ENCODE measurements at regions not wholly inside any gene's neighbourhood (a gene's known extent, or its start where the extent isn't known, plus 50 kb on each side); places are given as distances from the start of the nearest gene placed in this dataset.
"Not testable (repeated sequence)": the region's sequence is repeated elsewhere in the genome, so short reads cannot be mapped to it uniquely, and the experiment has no call there.

DNA sequence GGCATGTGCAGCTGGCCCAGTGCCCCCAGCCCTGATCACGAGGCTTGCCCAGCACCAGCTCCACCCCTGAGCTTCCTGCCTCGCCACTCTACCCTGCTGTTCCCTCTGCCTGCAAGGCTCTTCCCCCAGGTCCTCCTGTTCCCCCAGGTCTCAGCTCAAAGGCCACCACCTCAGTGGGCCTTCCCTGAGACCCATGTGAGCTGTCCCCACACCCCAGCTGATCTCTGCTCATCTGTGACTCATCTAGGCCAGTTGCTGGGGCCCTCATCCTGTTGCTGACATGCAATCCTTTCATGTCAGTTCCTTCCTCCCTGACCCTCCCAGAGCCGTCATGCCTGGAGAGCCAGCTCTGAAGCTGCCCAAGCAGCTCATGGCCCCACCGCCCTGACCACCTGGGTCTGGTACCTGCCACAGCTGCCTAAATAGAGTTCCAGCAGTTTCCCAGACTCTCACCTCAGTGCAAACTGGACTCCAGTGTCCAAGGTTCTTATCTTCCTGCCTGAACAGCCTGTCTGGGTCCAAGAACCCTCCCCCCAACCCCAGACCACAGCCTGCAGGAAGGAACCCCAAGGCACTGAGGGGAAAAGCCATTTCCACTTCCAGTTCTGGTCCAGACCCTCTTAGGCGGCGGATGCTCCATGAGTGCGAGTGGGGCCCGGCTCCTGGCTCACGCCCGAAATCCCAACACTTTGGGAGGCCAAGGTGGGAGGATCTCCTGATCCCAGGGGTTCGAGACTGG is 116.6 kb upstream of the IQSEC1 start:
- no peak overlapping the region for H3K4me3 ChIP-seq (ENCODE audit: low read depth, low read length)
- TF ChIP-seq, protein P1, sequence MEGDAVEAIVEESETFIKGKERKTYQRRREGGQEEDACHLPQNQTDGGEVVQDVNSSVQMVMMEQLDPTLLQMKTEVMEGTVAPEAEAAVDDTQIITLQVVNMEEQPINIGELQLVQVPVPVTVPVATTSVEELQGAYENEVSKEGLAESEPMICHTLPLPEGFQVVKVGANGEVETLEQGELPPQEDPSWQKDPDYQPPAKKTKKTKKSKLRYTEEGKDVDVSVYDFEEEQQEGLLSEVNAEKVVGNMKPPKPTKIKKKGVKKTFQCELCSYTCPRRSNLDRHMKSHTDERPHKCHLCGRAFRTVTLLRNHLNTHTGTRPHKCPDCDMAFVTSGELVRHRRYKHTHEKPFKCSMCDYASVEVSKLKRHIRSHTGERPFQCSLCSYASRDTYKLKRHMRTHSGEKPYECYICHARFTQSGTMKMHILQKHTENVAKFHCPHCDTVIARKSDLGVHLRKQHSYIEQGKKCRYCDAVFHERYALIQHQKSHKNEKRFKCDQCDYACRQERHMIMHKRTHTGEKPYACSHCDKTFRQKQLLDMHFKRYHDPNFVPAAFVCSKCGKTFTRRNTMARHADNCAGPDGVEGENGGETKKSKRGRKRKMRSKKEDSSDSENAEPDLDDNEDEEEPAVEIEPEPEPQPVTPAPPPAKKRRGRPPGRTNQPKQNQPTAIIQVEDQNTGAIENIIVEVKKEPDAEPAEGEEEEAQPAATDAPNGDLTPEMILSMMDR (IDR thresholded peaks at IDR 0.05; ENCODE audit: insufficient read depth, low read length) = no peak
- DNase-seq (ENCODE audit: low read depth) = peak; percentile 8

DNA sequence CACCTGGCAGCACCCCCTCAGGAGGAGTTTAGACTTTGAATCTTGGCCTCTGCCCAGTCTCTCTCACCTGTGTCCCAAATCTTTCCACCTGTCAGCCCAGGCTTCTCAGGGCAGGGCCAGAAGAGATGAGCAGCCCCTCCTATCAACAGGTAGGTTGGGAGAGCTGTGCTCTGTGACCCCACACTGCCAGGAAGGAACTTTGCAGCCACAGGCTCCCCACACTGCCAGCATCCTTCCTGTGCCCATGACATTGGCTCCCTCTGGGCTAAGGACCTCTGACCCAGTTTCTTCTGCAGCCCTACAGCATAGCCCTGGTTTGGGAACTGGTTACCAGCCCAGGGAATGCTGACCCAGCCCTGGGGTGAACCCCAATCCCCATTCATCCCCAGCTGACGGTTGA is 115.7 kb upstream of the IQSEC1 start:
- no peak overlapping the region for H3K4me3 ChIP-seq (ENCODE audit: low read depth, low read length)
- DNase-seq (ENCODE audit: low read depth) = no peak
- TF ChIP-seq, protein P1 (IDR thresholded peaks at IDR 0.05; ENCODE audit: insufficient read depth, low read length) = no peak

GRCh38 chr3:13188181-13188779 is 115.1 kb upstream of the IQSEC1 start:
- DNase-seq (ENCODE audit: low read depth) = no peak

GRCh38 chr3:13187593-13187992 is 114.4 kb upstream of the IQSEC1 start:
- H3K4me3 ChIP-seq (ENCODE audit: low read depth, low read length) = no peak overlapping the region
- DNase-seq (ENCODE audit: low read depth) = no peak
- TF ChIP-seq, protein P1 (IDR thresholded peaks at IDR 0.05; ENCODE audit: insufficient read depth, low read length) = no peak

More at GRCh38 chr3:13188181-13188779, 115.1 kb upstream of the IQSEC1 start:
- H3K4me3 ChIP-seq (ENCODE audit: low read depth, low read length) = no peak overlapping the region
- TF ChIP-seq, protein P1 (IDR thresholded peaks at IDR 0.05; ENCODE audit: insufficient read depth, low read length) = no peak

- no peak for DNase-seq (ENCODE audit: low read depth)
- TF ChIP-seq, protein P1 (IDR thresholded peaks at IDR 0.05; ENCODE audit: insufficient read depth, low read length) = no peak
- H3K4me3 ChIP-seq (ENCODE audit: low read depth, low read length) = no peak overlapping the region
Measured at GRCh38 chr3:13186435-13186815, 113.2 kb upstream of the IQSEC1 start.

DNA sequence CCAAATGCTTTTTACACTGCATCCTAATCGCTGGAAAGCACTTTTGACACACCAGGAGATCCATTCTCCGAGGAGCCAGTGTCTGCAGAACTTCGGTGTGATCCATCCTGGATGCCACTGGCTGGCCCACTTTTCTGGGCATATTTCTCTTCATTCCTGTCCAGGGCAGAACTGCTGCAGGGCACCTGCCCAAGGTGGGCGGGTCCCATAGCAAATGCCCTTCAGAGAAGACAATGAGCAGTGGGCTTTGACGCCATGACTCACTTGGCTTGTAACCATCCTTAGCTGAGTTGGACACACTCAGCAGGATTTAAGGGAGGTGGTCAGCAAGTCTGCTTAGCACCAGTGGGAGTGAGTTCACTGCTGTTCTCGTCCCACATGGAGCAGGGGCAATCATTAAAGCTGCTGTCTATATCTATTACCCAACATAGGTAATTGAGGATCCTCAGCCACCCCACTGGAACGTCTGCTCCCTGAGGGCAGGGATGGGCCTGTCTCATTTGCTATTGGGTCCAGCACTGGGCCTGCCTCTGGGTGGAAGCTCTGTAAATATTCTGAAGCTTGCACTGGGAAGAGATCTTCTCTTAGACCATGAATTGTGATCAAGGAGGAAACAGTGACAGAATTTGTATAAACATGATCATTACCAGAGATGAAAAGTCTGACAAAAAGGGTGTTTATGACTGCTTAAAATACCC is 112.7 kb upstream of the IQSEC1 start:
- no peak overlapping the region for H3K4me3 ChIP-seq (ENCODE audit: low read depth, low read length)
- TF ChIP-seq, protein P1 (IDR thresholded peaks at IDR 0.05; ENCODE audit: insufficient read depth, low read length) = no peak
- no peak for DNase-seq (ENCODE audit: low read depth)

DNA sequence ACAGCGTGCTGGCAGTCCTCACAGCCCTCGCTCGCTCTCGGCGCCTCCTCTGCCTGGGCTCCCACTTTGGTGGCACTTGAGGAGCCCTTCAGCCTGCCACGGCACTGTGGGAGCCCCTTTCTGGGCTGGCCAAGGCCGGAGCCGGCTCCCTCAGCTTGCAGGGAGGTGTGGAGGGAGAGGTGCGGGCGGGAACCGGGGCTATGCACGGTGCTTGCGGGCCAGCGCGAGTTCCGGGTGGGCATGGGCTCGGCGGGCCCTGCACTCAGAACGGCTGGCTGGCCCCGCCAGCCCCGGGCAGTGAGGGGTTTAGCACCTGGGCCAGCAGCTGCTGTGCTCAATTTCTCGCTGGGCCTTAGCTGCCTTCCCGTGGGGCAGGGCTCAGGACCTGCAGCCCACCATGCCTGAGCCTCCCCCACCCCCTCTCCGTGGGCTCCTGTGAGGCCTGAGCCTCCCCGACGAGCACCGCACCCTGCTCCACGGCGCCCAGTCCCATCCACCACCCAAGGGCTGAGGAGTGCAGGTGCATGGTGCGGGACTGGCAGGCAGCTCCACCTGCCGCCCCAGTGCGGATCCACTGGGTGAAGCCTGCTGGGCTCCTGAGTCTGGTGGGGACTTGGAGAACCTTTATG is 106.5 kb upstream of the IQSEC1 start:
- not testable (repeated sequence) for DNase-seq (ENCODE audit: low read depth)

More for the DNA sequence above, 106.5 kb upstream of the IQSEC1 start:
- H3K4me3 ChIP-seq (ENCODE audit: low read depth, low read length) = not testable (repeated sequence)

Measured in fibroblast of the aortic adventitia (primary cell).